Activated naive CD4-positive, alpha-beta T cell treated with anti-CD3 and anti-CD28 coated beads for 36 hours (primary cell): ENCODE measurements at regions not wholly inside any gene's neighbourhood (a gene's known extent, or its start where the extent isn't known, plus 50 kb on each side); places are given as distances from the start of the nearest gene placed in this dataset.
"Not testable (repeated sequence)": the region's sequence is repeated elsewhere in the genome, so short reads cannot be mapped to it uniquely, and the experiment has no call there.

Source experiments
- CTCF ChIA-PET: fragments of 350-600 bp; sonication (Branson Sonifier 250); formaldehyde crosslinking; loops from one replicate; lab custom pipeline; 2021; ENCODE audit warnings: antibody characterized with exemption; lab: Charles Lee
- DNase-seq: peaks from one replicate; pipeline ENCODE4 v3.0.0-alpha.2; 2020
- H3K27ac Mint-ChIP-seq: one replicate; pipeline ENCODE4 v1.8.0; 2021; ENCODE audit warnings: mild to moderate bottlenecking, mixed read lengths
- H3K27me3 Mint-ChIP-seq: one replicate; pipeline ENCODE4 v1.8.0; 2021; ENCODE audit warnings: low read depth, mixed read lengths
- H3K36me3 Mint-ChIP-seq: one replicate; pipeline ENCODE4 v1.8.0; 2021; ENCODE audit warnings: low read depth, mixed read lengths
- H3K4me1 Mint-ChIP-seq: one replicate; pipeline ENCODE4 v1.8.0; 2021; ENCODE audit warnings: low read depth, mixed read lengths
- H3K4me3 Mint-ChIP-seq: one replicate; pipeline ENCODE4 v1.8.0; 2021; ENCODE audit warnings: mild to moderate bottlenecking, moderate library complexity, mixed read lengths
- H3K9me3 Mint-ChIP-seq: one replicate; pipeline ENCODE4 v1.8.0; 2021; ENCODE audit warnings: mixed read lengths
- intact Hi-C: fragments of 100-400 bp; cut with micrococcal nuclease; formaldehyde crosslinking; loops from one replicate; pipeline ENCODE4 v1.15.1; 2023

DNA sequence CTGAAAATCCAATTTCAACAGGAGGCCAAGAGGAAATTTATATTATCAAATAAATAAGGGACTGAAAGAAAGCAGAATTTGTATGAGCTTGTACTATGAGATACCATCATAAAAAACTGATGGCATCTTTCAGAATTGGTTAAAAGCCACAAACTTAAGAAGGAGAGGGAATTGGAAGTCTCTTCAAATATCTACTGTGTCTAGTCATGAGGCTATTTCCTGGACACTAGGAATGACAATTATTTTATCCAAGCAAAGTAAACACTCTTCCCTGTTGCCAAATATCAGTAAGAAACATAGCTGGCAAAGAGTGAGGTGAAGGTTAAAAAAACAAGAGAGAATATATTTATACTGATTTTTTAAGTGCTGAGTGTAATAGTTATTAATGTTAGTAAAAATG is 101.5 kb upstream of the ARRDC3 start:
- Mint-ChIP-seq H3K36me3 (no peaks in the 10 kb centered on the region), H3K27ac (no peak overlapping the region), H3K4me1 (peaks cover 2% of the 10 kb centered on the region), H3K4me3 (no peak overlapping the region), H3K27me3 (no peaks in the 10 kb centered on the region), H3K9me3 (no peaks in the 10 kb centered on the region)
- CTCF ChIA-PET = interaction anchor here (0.7 to 1.5 kb wide), 2 partner anchors 15 to 16 kb away, joined by 3 to 8 read pairs; no protein-coding TSS in a partner anchor
- DNase-seq = no peak
- intact Hi-C loops = no loop called here

DNA sequence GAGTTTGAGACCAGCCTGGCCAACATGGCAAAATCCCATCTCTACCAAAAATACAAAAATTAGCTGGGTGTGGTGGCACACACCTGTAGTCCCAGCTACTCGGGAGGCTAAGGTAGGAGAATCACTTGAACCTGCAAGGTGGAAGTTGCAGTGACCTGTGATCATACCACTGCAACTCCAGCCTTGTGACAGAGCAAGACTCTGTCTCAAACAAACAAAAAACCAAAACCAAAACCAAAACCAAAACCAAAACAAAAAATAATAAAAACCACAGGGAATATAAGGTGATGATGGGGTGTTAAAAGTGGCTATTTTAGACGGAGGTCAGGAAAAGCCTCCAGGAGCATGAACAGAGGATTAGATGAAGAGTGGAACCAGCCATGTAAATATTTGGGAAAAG is 96.3 kb upstream of the ARRDC3 start:
- intact Hi-C loops, H3K4me3 Mint-ChIP-seq, H3K27me3 Mint-ChIP-seq, DNase-seq, H3K27ac Mint-ChIP-seq, H3K36me3 Mint-ChIP-seq, CTCF ChIA-PET, H3K4me1 Mint-ChIP-seq, H3K9me3 Mint-ChIP-seq: not testable (repeated sequence)

DNA sequence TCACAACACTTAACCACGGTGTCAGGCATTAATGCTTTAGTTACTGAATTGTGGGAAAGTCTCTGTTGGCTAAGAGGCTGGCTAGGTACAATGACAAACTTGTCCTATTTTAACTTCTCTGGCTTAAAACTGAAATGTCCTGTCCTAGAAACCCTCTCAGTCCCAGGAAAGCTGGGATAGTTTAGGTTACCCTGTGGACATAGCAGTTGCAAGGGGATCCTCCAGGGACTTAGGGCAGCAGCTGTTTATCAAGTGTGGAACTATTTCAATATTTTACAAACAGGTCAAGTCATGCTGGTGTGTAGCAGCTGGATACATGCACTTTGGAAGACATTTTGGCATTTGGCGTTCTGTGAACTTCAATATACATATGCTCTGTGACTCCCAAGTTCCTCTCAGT is 95.0 kb upstream of the ARRDC3 start:
- no peaks in the 10 kb centered on the region for H3K36me3 Mint-ChIP-seq
- no peaks in the 10 kb centered on the region for H3K9me3 Mint-ChIP-seq
- H3K4me3 Mint-ChIP-seq = no peak overlapping the region
- CTCF ChIA-PET = no interaction called here
- H3K27ac Mint-ChIP-seq = no peak overlapping the region
- no peaks in the 10 kb centered on the region for H3K27me3 Mint-ChIP-seq
- intact Hi-C loops = no loop called here
- H3K4me1 Mint-ChIP-seq = peaks cover 7% of the 10 kb centered on the region
- DNase-seq = no peak

DNA sequence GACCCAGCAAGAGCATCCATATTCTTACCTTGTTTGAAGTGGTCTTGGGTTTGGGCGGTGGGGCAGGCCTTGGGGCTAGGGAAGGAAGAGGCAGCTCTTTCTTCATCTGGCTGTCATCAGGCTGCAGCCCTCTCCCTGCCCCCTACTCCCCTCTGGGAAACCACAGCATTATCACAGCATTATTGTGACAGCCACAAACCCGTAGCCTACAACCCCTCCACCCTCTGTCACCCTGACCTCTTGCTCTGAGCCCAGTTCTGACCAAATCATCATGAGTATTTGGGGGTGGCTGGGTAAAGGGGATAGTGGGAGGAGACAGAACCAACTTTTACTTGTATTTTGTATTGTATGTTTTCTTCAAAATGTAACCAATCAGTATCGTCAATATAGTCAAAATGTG is 94.3 kb upstream of the ARRDC3 start:
- CTCF ChIA-PET = interaction anchor here (0.6 kb wide), 1 partner anchor 60 kb away, joined by 5 read pairs; no protein-coding TSS in a partner anchor
- intact Hi-C loops = no loop called here
- no peak for DNase-seq
- Mint-ChIP-seq H3K4me3 (no peak overlapping the region), H3K27ac (no peak overlapping the region), H3K36me3 (no peaks in the 10 kb centered on the region), H3K27me3 (no peaks in the 10 kb centered on the region), H3K9me3 (no peaks in the 10 kb centered on the region), H3K4me1 (peaks cover 7% of the 10 kb centered on the region)

DNA sequence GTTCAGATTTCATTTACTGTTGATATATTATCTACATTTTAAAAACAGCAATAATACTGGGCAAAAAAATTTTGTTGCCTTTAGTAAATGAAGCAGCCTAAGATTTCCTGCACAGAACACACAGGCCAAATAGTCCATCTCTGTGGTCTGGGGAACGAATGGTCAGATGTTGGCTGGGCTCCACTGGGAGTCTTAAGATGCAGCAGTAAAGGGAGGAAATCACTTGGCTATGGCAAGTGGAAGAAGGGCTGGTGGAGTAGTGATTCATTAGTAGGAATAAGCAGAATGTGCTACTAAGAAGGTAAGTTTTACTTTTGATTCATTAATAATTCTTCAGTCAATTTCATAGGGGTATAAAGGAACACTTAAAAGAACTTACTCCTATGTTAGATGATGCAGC is 91.1 kb upstream of the ARRDC3 start:
- Mint-ChIP-seq H3K36me3 (no peaks in the 10 kb centered on the region), H3K27me3 (no peaks in the 10 kb centered on the region), H3K4me1 (peaks cover 4% of the 10 kb centered on the region), H3K9me3 (no peaks in the 10 kb centered on the region), H3K27ac (no peak overlapping the region), H3K4me3 (no peak overlapping the region)
- CTCF ChIA-PET = no interaction called here
- DNase-seq = no peak
- intact Hi-C loops = no loop called here

DNA sequence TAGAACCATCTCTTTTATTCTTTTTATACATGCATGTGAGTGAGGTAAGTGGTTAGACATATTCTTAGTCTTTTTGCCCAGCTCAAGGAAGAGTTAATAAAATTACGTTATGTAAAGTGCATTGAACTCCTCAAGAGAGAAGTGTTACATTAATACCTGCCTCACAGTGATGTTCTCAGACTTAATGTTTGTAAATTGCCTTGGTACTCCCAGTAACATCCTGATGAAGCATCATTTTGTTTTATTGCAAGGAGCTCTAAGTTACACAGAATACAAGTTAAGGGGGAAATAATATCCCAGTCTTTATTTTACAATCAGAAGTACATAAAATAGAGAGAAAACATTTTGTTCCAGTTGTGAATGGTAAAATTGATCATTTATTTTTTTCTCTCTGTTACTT is 89.5 kb upstream of the ARRDC3 start:
- Mint-ChIP-seq H3K27ac (no peak overlapping the region), H3K27me3 (no peaks in the 10 kb centered on the region), H3K4me1 (peaks cover 10% of the 10 kb centered on the region), H3K9me3 (no peaks in the 10 kb centered on the region), H3K36me3 (no peaks in the 10 kb centered on the region), H3K4me3 (no peak overlapping the region)
- DNase-seq = no peak
- intact Hi-C loops = no loop called here
- CTCF ChIA-PET = no interaction called here

DNA sequence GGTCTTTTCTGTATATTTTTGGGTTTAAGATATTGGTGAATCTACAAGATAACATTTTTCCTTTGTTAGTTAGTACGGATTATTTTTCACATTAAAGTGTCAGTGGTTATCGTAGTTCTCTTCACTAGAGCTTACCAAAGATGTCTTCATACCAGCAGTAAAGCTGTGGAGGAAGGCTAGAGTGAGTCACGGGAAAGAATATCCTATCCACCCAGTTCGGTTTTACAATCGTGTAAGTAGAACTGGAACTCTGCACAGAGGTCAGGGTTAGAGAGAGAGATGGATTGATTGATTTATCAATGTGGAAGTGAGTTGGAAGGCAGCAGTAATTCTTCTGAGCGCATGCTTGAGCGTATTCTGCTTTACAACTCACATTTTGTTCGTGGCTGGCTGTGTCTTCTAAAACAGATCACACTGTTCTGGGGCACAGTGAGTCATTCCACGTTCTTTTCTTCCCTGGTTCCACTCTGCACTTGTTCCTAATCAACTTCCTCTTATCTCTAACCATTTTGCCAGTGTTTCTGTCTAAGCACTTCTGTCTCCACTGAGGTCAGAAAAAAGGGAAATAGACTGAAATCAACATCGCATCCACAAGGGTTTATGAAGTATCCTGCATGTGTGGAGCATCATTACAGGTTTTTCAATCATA is 86.5 kb upstream of the ARRDC3 start:
- intact Hi-C loops = no loop called here
- CTCF ChIA-PET = interaction anchor here (0.6 kb wide), 1 partner anchor 15 kb away, joined by 3 read pairs; no protein-coding TSS in a partner anchor
- DNase-seq = no peak
- peaks cover 10% of the 10 kb centered on the region for H3K4me1 Mint-ChIP-seq
- no peaks in the 10 kb centered on the region for H3K9me3 Mint-ChIP-seq
- no peaks in the 10 kb centered on the region for H3K27me3 Mint-ChIP-seq
- no peak overlapping the region for H3K4me3 Mint-ChIP-seq
- no peak overlapping the region for H3K27ac Mint-ChIP-seq
- no peaks in the 10 kb centered on the region for H3K36me3 Mint-ChIP-seq

DNA sequence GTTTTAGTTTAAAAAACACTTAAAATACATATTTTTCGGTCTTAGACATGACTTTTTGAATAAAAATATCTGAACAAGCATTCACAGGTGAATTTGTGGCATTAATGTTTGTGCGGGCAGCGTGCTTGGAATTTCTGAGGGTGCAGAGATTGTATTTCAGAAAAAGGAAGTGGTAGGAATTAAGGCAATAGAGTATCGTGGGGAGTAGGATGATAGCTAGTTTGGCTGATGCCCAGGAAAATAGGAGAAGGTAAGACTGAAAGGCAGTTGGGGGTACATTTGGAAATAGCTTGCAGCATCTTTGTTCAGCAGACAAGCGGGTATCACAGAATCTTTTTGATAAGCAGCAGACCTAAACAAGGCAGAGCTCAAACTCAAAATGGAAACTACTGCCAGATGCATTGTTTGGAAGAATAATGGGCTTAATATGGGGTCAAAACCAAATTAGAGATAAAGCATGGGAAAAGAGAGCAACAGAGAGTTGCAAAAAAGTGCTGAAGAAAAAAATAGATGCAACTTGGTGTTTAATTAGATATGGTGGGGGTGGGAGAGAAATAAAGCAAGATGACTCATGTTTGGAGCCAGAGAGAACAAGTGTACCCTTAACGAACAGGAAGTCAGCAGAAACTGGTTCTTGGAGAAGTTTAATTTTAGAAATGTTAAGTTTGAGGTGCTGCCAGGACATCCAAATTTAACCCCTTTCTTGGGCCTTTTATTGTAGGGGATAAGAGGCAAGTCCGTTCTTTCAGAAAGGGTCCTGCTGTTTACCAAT is 85.7 kb upstream of the ARRDC3 start:
- H3K4me3 Mint-ChIP-seq = no peak overlapping the region
- H3K9me3 Mint-ChIP-seq = no peaks in the 10 kb centered on the region
- H3K27ac Mint-ChIP-seq = no peak overlapping the region
- no peaks in the 10 kb centered on the region for H3K27me3 Mint-ChIP-seq
- no peaks in the 10 kb centered on the region for H3K36me3 Mint-ChIP-seq
- H3K4me1 Mint-ChIP-seq = peaks cover 10% of the 10 kb centered on the region
- CTCF ChIA-PET = no interaction called here
- intact Hi-C loops = no loop called here
- no peak for DNase-seq

DNA sequence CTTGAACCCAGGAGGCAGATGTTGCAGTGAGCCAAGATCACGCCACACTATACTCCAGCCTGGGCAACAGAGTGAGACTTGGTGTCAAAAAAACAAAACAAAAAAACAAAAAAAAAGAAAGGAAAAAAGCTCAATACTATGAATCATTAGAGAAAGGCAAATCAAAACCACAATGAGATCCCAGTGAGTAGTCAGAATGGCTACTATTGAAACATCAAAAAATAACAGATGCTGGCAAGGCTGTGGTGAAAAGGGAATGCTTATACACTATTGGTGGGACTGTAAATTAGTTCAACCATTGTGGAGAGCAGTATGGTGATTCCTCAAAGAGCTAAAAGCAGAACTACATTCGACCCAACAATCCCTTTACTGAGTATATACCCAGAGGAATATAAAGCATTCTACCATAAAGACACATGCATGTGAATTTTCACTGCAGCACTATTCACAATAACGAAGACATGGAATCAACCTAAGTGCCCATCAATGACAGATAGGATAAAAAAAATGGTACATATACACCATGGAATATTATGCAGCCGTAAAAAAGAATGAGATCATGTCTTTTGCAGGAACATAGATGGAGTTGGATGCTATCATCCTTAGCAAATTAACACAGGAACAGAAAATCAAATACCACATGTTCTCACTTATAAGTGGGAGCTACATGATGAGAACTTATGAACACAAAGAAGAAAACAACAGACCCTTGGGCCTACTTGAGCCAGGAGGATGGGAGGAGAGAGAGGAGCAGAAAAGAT is 81.9 kb upstream of the ARRDC3 start:
- intact Hi-C loops = no loop called here
- no peaks in the 10 kb centered on the region for H3K27me3 Mint-ChIP-seq
- CTCF ChIA-PET = no interaction called here
- no peaks in the 10 kb centered on the region for H3K9me3 Mint-ChIP-seq
- peaks cover 10% of the 10 kb centered on the region for H3K4me1 Mint-ChIP-seq
- no peak overlapping the region for H3K4me3 Mint-ChIP-seq
- no peaks in the 10 kb centered on the region for H3K36me3 Mint-ChIP-seq
- H3K27ac Mint-ChIP-seq = no peak overlapping the region
- DNase-seq = no peak

DNA sequence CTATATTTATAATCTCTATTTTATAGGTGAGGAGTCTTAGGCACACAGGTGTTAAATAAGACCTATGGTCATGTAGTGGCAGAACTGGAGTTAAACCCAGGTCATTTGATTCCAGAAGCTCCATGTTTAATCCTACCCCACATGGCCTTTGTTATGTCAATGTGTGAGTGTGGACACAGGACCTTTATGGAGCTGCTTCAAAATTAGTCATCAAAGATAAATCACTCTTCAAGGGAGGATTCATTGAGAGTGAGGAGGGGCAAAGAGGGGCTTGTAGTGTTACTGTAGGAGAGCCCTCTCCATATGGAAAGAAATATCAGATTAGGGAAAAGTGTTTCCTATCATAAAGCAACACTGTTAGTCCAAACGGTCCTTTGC is 74.6 kb upstream of the ARRDC3 start:
- H3K27me3 Mint-ChIP-seq = no peaks in the 10 kb centered on the region
- H3K9me3 Mint-ChIP-seq = no peaks in the 10 kb centered on the region
- DNase-seq = no peak
- intact Hi-C loops = no loop called here
- no peak overlapping the region for H3K4me3 Mint-ChIP-seq
- CTCF ChIA-PET = interaction anchor here (0.6 kb wide), 1 partner anchor 58 kb away, joined by 4 read pairs; no protein-coding TSS in a partner anchor
- H3K27ac Mint-ChIP-seq = no peak overlapping the region
- H3K4me1 Mint-ChIP-seq = no peaks in the 10 kb centered on the region
- no peaks in the 10 kb centered on the region for H3K36me3 Mint-ChIP-seq

DNA sequence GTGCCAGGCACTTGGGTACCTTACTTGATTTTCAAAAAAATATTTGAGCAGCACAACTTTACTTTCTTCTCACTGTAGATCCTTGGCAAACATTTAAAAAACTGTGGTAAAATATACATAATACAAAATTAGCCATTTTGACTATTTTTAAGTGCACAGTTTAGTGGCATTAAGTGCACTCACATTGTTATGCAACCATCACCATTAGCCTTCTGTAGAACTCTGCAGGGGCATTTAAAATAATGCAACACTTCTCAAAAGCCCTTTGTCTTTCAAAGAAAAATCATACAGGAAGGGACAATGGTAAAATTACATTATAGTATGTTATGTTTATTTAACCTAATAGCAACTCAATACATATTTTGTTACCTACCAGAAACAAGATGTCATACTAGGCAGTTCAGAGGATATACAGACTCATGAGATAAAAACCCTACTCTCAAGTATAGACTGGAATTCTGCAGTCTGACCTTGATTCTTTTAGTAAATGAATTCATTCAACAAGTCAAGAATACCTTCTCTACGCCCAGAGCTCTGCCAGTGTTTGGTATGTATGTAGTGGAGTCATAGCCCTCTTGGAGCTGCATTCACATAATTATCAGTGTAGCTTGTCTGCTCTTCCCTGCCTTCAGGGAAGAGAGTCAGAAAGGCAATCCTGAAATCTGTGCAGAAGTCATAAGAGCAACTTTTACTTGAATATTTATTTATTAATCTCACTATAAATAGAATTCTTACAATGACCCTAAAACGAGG is 74.0 kb upstream of the ARRDC3 start:
- intact Hi-C loops = no loop called here
- H3K27me3 Mint-ChIP-seq = no peaks in the 10 kb centered on the region
- CTCF ChIA-PET = no interaction called here
- H3K4me1 Mint-ChIP-seq = no peaks in the 10 kb centered on the region
- no peak overlapping the region for H3K4me3 Mint-ChIP-seq
- no peaks in the 10 kb centered on the region for H3K9me3 Mint-ChIP-seq
- no peak for DNase-seq
- no peaks in the 10 kb centered on the region for H3K36me3 Mint-ChIP-seq
- H3K27ac Mint-ChIP-seq = no peak overlapping the region

DNA sequence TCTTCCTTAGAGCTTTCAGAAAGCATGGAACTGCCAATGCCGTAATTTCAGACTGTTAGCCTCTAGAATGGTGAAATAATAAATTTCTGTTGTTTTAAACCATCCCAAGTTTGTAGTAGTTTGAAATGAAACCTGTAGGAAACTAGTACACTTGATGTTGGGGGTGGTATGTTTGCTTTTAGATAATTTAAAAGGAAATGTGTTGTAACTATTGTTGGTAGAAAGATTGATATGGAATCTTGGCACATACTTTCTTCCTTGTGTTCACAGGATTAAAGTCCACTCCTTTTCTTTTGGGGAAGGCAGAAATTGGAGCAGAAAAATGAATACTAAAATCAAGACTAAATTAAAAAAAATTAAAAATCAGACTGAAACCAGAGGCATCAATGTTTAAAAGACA is 66.0 kb upstream of the ARRDC3 start:
- Mint-ChIP-seq H3K4me1 (no peaks in the 10 kb centered on the region), H3K4me3 (no peak overlapping the region), H3K27ac (no peak overlapping the region), H3K27me3 (no peaks in the 10 kb centered on the region), H3K9me3 (no peaks in the 10 kb centered on the region), H3K36me3 (no peaks in the 10 kb centered on the region)
- DNase-seq = no peak
- intact Hi-C loops = no loop called here
- CTCF ChIA-PET = interaction anchor here (0.6 to 2.1 kb wide), 2 partner anchors 26 to 29 kb away, joined by 5 read pairs; no protein-coding TSS in a partner anchor
